Lower leg skin (tissue), 3 donors: ENCODE measurements at regions not wholly inside any gene's neighbourhood (a gene's known extent, or its start where the extent isn't known, plus 50 kb on each side); places are given as distances from the start of the nearest gene placed in this dataset.

Source experiments
- POLR2A ChIP-seq, 2 donors: fragments of 450-650 bp; IDR thresholded peaks; one replicate each; pipeline ENCODE4 v1.6.1; 2016 to 2017; ENCODE audit warnings: antibody characterized with exemption in 2 of 2, mild to moderate bottlenecking in 1 of 2, moderate library complexity in 1 of 2
- TF ChIP-seq, protein P1 (sequence below), 3 donors: fragments of 450-650 bp; IDR thresholded peaks; one replicate each; pipeline ENCODE4 v1.5.1; 2016; ENCODE audit warnings: antibody characterized with exemption in 3 of 3, mild to moderate bottlenecking in 3 of 3, moderate library complexity in 2 of 3

DNA sequence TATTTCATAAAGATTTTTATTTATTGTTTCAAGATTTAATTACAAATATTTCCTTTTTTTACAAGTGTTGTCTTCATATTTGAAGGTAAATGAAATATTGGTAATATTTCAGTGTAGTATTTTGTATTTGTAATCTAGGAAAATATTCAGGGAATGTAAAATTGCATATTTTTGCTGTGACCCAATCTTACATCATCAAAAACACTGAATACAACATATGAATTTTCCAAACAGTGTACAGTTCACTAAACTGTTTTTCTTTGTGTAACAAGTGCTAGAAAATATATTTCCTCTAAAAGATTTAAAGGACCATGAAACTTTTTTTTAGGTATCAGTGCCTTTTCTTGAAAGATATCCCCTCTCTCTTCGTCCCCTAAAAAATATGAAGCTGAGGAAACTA, 251.9 kb upstream of the KCND2 start:
- TF ChIP-seq, protein P1, sequence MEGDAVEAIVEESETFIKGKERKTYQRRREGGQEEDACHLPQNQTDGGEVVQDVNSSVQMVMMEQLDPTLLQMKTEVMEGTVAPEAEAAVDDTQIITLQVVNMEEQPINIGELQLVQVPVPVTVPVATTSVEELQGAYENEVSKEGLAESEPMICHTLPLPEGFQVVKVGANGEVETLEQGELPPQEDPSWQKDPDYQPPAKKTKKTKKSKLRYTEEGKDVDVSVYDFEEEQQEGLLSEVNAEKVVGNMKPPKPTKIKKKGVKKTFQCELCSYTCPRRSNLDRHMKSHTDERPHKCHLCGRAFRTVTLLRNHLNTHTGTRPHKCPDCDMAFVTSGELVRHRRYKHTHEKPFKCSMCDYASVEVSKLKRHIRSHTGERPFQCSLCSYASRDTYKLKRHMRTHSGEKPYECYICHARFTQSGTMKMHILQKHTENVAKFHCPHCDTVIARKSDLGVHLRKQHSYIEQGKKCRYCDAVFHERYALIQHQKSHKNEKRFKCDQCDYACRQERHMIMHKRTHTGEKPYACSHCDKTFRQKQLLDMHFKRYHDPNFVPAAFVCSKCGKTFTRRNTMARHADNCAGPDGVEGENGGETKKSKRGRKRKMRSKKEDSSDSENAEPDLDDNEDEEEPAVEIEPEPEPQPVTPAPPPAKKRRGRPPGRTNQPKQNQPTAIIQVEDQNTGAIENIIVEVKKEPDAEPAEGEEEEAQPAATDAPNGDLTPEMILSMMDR (IDR thresholded peaks at IDR 0.05), result no peak
- no peak for TF ChIP-seq POLR2A (IDR thresholded peaks at IDR 0.05)
